GM12891 (cell line): ENCODE measurements at regions not wholly inside any gene's neighbourhood (a gene's known extent, or its start where the extent isn't known, plus 50 kb on each side); places are given as distances from the start of the nearest gene placed in this dataset.

ENCODE experiments used
- PAX5 ChIP-seq: IDR thresholded peaks from 2 replicates; pipeline ENCODE4 v1.6.1; 2011; ENCODE audit warnings: low read length, moderate library complexity, mild to moderate bottlenecking; ENCODE audit not compliant: insufficient read depth, severe bottlenecking
- POLR2A ChIP-seq: IDR thresholded peaks from 2 replicates; pipeline ENCODE4 v1.6.1; 2011; ENCODE audit warnings: low read depth, low read length, control low read depth
- POLR2AphosphoS5 ChIP-seq: IDR thresholded peaks from 2 replicates; pipeline ENCODE4 v1.6.1; 2011; ENCODE audit warnings: low read depth, low read length, control low read depth
- POU2F2 ChIP-seq: IDR thresholded peaks from 2 replicates; pipeline ENCODE4 v1.6.1; 2011; ENCODE audit warnings: low read depth, mild to moderate bottlenecking, control low read depth, low read length, moderate library complexity
- SPI1 ChIP-seq: IDR thresholded peaks from 2 replicates; pipeline ENCODE4 v1.6.1; 2011; ENCODE audit warnings: low read depth, low read length, control low read depth
- TAF1 ChIP-seq: IDR thresholded peaks from 2 replicates; pipeline ENCODE4 v1.6.1; 2011; ENCODE audit warnings: low read depth, low read length, control low read depth

- TF ChIP-seq TAF1 (no peak), POLR2AphosphoS5 (no peak), POLR2A (no peak), SPI1 (no peak), PAX5 (no peak), POU2F2 (no peak)
These were observed 56.2 kb upstream of the SLC39A10 start for GRCh38 chr2:195600778-195601177.
